DOHH2 (cell line): ENCODE measurements at regions not wholly inside any gene's neighbourhood (a gene's known extent, or its start where the extent isn't known, plus 50 kb on each side); places are given as distances from the start of the nearest gene placed in this dataset.

Source experiments
- EZH2phosphoT487 ChIP-seq: fragments of 200-600 bp; sonication (generic); IDR thresholded peaks from 2 replicates; pipeline ENCODE4 v1.6.1; 2017; ENCODE audit warnings: borderline replicate concordance, mild to moderate bottlenecking, antibody characterized with exemption, low read length, moderate library complexity, mixed read lengths
- TF ChIP-seq, protein P1 (sequence below): fragments of 200-600 bp; sonication (generic); IDR thresholded peaks from one replicate; pipeline ENCODE4 v1.5.1; 2014; ENCODE audit warnings: antibody characterized with exemption, mild to moderate bottlenecking, low read depth, low read length; ENCODE audit not compliant: poor library complexity, severe bottlenecking

DNA sequence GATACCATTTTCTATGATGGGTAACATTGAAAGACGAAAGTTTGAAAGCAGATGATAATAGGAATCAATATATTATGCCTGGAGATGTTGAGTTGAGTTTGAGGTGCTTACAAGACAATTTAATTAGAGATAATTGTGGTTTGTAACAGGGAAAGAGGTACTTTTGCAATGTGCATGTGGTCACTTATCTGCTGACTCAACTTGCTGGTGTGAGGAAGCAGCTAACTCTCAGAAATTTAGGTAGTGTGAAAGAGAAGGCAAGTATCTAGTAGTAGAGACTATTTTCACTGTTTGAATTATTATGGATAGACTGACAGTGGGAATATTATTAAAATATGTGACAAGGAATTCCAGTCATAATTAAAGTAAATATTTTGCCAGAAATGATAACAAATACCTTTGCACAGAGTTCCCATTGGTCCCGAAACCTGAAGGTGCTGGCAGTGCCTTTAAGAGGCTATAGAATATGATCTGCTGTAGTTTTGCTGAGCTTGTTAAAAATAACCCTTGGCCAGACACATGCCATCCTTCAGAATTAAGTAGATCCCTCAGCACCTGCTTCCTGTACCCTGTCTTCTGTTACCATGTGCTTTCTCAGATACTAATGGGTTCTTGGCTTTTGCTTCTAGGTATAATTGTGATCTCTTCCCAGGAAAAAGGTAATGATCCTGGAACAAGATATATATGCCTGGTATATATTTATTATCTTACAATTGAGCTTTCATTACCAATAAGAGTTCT, 315.9 kb downstream of the BCHE start:
- TF ChIP-seq, protein P1, sequence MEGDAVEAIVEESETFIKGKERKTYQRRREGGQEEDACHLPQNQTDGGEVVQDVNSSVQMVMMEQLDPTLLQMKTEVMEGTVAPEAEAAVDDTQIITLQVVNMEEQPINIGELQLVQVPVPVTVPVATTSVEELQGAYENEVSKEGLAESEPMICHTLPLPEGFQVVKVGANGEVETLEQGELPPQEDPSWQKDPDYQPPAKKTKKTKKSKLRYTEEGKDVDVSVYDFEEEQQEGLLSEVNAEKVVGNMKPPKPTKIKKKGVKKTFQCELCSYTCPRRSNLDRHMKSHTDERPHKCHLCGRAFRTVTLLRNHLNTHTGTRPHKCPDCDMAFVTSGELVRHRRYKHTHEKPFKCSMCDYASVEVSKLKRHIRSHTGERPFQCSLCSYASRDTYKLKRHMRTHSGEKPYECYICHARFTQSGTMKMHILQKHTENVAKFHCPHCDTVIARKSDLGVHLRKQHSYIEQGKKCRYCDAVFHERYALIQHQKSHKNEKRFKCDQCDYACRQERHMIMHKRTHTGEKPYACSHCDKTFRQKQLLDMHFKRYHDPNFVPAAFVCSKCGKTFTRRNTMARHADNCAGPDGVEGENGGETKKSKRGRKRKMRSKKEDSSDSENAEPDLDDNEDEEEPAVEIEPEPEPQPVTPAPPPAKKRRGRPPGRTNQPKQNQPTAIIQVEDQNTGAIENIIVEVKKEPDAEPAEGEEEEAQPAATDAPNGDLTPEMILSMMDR = no peak
- TF ChIP-seq EZH2phosphoT487 = no peak
